Limb (tissue), 2 donors: ENCODE measurements at regions not wholly inside any gene's neighbourhood (a gene's known extent, or its start where the extent isn't known, plus 50 kb on each side); places are given as distances from the start of the nearest gene placed in this dataset.
"Not testable (repeated sequence)": the region's sequence is repeated elsewhere in the genome, so short reads cannot be mapped to it uniquely, and the experiment has no call there.

Source experiments
- DNase-seq, 2 donors: peaks; one replicate each; pipeline ENCODE4 v3.0.0-alpha.2; 2016; ENCODE audit errors: extremely low spot score in 2 of 2

DNA sequence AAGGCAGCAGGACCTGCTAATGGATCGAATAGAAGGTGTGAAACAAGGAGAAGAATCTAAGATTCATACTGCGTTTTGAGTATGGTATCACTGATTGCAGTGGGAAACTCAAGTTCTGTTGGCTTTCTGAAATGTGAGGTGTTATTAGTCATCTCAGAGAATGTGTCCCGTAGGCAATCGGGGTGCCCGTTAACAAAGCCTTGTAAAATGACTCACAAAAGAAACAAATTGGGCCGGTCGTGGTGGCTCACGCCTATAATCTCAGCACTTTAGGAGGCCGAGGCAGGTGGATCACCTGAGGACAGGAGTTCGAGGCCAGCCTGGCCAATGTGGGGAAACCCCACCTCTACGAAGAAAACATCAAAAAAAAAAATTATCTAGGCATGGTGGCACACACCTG lies 118.2 kb upstream of the C7orf33 start:
- no peak for DNase-seq

DNA sequence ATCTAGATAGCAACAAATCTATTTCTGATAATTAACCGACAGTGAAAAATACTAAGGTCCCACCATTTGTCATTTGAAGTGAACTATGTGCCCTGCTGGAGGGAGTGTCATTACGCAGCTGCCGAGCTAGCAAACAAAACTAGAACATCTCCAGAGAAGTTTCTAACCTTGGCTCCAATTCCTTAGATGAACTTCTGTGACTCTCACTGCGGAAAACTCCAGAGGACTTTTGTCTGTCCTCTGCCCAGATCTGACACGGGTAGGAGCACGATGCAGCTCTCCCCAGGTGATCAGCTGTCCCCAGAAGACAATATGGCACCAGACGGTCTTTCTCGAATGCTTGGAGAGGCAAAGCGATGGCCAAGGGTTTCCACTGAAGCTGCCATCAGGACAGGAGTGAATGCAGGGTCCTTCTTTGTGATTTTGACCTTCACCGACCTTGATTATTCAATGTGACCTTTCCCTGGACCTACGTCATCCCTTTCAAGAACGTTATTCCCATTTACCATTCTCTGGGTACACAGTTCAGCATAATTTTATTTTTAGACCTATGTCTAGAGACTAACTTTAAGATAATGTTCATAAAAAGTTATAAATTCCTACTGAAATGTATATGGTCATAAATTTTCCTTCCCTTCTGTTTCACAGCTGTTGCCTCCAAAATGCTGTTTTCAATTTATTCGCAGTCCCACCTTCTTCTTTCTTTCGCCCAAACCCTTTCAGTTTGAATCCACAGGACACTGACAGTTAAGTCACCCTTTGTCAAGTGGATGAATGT lies 116.7 kb upstream of the C7orf33 start:
- no peak for DNase-seq

DNA sequence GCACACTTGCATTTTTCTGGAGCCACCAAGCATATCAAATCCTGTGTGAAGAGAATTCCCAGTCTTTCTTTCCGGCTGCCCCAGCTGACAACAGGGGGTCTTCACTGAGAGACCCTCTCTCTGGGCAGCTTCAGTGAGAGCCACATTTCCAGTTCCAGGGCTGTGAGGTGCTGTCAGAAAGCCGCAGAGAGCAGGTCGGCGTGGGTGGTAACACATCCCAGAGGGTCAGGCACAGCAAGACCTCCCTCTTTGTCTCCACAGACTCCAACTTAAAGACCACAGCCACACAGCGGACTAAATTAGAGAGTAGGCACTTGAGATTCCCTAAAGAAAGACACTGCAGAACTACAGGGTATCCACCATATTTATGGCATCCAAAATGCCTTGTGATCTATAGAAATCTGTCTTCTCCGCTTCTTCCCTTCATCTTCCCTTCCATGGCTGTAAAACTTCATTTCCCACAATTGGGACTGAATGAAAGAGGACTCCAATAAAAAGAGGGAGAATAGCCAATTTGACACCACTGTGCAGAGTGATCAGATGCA lies 116.0 kb upstream of the C7orf33 start:
- DNase-seq: no peak

GRCh38 chr7:148478551-148478950 lies 112.0 kb upstream of the C7orf33 start:
- DNase-seq: no peak

GRCh38 chr7:148480479-148481146 lies 110.0 kb upstream of the C7orf33 start:
- no peak for DNase-seq

DNA sequence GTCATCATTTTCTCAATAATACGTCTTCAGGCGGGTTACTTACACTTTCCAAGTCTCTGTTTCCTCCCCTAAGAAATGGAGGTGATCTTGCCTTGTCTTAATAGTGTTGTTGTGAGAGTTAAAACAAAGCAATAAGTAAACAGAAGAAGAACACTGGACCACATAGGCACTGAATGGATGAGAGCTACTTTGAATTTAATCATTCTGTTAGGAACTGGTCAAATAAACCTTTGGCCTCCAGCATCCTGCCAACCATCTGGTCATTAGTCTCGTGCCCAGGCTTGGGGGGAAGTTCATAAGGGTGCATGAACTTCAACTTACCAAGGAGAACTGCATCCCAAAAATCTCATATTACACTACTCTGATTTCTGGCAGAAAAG lies 109.4 kb upstream of the C7orf33 start:
- no peak for DNase-seq

DNA sequence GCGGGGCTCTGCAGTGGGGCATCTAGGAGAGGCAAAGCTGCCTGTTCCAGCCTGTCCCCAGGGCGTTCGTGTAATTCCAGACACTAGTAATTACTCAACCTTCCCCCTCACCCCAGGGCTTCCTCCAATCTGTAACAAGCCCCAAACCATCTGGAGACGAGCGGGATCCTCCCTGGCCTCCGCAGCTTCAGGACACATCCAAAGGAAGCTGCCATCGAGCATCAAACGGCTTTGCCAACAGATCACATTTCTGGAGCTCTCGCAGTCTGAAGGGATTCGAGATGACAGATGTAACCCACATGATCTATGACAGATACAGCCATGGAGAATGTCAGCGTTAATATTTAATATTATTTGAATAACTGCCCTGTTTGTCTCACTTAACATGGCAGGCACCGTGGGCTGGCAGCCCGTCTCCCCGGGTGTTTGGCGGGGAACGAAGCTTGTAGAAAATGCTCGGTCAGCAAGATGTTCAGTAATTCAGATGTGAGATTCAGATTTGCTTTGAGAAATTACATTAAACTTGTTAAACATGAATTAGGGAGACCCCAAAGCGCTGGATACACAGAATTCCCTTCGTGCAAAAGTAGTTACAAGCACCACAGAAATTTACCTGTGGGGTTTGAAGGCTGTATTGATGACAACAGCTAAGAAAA lies 108.5 kb upstream of the C7orf33 start:
- no peak for DNase-seq

DNA sequence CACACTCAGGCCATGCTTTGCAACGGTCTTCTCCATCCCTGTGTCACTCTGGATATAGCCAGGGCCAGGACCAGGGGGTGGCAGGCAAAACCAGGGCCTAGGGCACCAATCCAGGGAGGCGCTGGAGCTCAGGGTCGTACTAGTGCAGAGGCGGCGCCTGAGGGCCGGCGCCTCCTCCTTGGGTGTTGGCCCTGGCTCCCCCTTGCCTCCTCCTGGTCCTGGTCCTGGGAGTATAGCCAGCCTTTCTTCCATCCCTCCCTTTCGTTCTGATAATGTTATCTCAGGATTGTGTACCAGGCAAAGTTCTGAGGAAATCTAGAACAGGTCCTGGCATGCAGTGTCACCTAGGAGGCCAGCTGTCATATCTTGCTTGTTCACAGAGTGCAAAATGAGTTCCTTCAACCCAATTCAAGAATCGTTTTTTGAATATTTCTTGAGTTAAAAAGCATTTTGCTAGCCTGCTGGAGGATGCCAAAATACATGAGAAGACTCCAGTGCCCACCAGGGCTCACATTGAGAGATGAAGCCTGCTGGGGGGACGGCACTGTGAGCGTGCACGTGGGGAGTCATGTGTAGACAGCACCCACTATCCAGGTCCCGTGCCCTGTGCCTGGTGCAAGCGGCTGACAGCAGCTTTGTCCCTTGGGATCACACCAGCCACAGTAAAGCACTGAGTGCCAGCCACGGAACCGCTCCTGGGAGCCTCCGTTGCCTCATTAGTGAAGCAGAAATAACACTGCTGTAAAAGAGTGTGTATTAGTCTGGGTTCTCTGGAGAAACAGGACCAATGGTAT lies 106.9 kb upstream of the C7orf33 start:
- no peak for DNase-seq

DNA sequence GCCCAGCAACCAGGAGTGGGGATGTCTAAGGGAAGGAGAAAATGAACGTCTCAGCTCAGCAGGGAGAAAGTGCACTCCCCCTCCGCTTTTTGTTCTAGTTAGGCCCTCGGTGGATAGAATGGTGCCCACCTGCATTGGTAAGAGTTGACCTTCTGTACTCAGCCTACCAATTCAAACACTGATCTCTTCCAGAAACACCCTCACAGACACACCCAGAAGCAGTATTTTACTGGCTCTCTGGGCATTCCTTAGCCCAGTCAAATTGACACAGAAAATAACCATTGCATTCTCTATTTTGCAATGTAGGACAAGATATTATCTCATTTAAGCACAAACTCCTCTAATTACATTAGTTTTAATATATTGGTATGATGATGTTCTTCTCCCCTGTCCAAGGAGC lies 106.1 kb upstream of the C7orf33 start:
- no peak for DNase-seq

DNA sequence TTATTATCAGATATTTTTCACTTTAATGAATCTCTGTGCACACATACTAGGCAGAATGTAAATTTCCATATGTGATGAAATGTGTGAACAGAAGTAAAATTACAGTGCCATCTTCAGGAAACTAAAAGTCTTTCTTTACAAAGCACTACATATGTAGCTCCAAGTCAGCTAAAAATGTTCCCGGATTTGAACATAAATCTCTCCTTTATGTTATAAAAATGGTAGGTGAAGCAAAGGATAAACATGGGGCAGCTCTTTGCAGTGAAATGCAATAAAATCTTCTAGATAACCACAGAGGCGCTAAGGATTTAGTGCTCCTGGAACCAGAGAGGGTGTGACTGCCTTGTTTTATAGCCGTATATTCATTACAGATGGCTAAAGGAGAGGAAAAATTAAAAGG lies 104.9 kb upstream of the C7orf33 start:
- DNase-seq: peak in 1 of 2 donors; percentile 64

DNA sequence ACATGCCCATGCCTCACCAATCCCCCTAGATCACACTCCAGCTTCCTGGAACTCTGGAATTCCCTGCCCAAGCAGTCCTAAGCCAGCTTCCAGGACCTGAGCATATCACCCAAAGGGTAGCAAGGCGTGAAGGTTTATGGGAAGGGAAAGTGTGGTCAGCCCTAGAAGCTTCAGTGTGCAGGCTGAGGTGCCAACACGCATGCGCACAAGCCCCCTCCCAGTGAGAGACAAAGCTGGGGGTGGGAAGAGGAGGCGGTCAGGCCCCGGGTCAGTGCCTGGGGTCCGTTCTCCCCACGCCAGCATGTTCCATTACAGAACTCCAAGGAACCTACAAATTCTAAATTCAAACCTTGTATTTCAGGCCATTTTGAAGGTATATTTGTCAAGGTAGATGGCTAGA lies 103.6 kb upstream of the C7orf33 start:
- no peak for DNase-seq

DNA sequence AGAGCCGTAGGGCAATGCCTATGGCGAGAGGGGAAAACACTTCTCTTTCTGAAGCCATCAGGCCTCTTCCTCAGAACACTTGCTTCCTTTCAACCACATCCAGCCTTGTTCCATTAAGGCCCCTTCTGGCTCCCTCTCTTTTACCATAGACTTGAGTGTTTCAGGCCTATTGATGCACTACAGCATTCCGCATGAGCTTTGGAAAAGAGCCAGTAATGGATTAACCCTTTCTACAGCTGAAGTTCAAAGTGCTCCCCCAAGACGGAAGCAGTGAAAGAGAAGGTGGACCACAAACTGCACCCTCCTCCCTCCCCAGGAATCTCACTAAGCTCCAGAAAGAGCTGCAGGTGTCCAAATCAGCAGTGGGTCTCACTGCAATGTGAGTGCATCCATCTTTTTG lies 102.7 kb upstream of the C7orf33 start:
- DNase-seq: no peak

DNA sequence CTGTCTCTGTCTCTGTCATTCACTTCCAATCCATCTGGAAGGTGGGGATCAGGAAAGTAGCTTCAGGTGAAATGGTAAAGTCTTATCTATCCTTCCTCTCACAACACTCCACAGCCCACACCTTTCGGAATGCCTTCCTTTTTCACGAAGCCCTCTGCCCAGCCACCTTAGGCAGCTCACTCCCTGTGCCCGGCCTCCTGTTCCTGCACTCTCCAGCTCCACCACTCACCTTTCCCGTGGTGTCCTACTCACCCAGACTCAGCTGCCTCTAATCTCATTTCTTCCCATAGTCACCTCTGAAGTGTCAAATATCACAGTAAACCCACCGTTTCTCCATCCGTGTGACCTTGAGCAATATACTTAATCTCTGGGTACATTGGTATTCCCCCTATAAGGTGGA lies 100.9 kb upstream of the C7orf33 start:
- no peak for DNase-seq

DNA sequence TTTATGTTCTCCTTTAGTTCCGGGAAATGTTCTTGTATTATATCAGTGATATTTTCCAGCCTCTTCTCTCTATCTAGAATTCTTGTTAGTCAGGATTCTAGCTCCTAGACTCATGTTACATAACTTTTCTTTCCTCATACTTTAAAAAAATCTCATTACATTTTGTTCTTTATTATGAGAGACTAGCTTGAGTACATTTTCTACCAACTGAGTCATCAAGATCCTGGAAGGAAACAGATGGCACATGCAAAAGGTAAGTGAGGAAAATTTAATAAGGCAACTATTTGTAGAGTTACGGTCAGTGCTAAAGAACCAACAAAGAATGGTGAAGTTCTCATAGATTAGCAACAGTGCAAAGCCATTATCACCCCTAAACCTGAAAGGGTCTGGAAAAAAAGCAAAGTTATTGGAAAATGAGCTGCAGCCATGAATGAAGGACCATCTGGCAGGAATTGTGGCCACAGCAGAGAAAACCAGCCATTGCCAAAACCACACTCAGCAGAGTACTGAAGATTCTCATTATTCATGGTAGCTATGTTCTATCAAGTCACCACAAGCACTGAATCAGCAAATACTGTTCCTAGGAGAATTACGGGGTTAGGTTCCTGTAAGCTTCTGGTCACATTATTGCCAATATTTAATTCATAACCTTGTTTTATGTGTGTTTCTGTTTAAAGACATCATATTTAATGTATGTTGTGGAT lies 98.3 kb upstream of the C7orf33 start:
- no peak for DNase-seq

DNA sequence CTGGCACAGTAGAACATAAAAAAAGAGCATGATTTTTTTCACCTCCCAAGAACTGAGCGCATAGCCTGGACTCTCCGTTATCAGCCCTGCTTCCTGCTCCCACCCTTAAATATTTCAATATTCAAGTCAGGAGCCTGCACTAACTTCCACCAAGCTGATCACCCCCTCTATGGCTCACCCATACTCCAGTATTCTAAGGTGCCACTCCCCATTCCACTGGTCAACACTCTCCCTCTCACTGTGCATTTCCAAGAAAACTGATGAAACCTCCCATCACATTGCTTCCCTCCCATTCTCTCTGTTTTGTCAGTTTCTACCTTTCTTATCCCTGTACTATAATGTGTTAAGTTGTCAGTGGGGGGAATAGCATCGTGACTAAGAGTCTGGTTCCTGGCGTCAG lies 95.0 kb upstream of the C7orf33 start:
- DNase-seq: no peak

- DNase-seq: no peak
Observed at GRCh38 chr7:148500978-148501377, 89.6 kb upstream of the C7orf33 start.

DNA sequence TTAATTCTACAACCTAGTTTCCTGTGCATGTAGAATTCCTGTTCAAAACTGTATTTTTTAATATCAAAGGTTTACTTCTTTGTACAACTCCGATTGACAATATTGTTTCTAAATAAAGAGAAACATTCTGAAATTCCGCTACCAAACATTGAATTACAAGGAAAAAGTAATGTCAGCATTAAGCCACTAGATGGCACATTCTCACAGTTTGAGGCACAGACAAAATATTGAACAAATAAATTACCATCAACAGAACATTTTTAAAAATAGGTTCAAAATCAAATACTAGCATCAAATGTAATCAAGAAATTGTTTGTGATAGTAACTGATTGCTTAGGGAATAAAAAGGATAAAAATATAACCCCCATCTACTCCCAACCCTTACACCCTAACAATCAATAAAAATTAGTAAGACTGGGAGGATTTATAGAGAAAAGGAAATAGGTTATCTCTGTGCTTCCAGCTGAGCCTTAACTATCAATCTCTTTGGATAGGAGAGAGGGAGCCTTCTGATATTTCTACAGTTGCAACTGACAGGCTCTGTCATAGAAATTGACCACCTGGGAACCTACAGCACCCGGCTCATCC lies 86.6 kb upstream of the C7orf33 start:
- DNase-seq: peak in 1 of 2 donors; percentile 54

DNA sequence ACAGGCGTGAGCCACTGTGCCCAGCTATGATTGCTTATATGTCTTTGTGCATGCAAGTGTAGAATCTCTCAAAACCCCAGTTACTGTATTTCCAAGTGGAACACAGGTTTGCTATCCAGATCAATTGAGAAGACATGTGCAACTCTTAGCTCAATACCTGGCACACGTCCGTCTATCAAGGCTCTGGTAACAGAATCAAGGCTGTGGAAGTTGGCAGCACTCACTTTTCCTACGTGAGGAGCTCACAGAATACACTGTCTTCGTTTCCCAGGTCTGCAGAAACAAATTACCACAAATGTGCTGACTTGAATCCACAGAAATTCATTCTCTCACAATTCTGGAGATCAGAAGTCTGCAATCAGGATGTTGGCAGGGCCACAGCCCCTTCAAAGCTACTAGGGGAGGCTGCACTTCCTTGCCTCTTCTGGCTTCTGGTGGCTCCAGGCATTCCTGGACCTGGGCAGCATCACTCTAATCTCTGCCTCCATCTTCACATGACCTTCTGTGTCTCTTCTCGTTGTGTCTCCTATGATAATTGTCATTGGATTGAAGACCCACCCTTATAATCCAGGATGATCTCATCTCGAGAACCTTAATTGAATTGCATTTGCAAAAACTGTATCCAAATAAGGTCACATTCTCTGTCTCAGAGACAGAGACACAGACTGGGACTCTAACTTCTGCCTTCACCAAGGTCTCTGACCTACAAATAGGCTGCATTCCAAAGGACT lies 84.8 kb upstream of the C7orf33 start:
- no peak for DNase-seq

DNA sequence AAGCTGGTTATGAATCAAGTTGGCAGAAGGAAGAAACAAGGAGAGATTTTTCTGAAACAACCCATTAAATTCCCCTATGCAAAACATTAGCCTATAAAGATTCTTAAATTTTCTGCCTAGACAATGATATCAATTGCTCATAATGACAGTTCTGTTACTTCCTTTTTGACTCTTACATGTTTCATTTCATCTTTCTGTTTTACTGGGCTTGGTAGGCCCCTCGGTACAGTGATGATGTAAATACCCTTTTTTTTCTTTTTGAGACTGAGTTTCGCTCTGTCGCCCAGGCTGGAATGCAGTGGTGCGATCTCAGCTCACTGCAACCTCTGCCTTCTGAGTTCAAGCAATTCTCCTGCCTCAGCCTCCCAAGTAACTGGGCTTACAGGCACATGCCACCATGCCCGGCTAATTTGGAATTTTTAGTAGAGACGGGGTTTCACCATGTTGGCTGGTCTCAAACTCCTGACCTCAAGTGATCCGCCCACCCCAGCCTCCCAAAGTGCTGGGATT lies 83.4 kb upstream of the C7orf33 start:
- DNase-seq: not testable (repeated sequence)

- no peak for DNase-seq
Observed at GRCh38 chr7:148507787-148508186, 82.8 kb upstream of the C7orf33 start.
